Smooth muscle cell (in vitro differentiated cells): ENCODE measurements at regions not wholly inside any gene's neighbourhood (a gene's known extent, or its start where the extent isn't known, plus 50 kb on each side); places are given as distances from the start of the nearest gene placed in this dataset.

ENCODE experiments used
- DNase-seq: peaks from one replicate; lab custom pipeline; 2025; ENCODE audit not compliant: unreplicated experiment; lab: John Stamatoyannopoulos, UW
- H2AFZ ChIP-seq: fragments of 200-600 bp; sonication (generic); 2 replicates; pipeline ENCODE4 v1.6.0; 2016; ENCODE audit warnings: antibody characterized with exemption, low read depth, mild to moderate bottlenecking
- H3F3A ChIP-seq: fragments of 200-600 bp; sonication (generic); 2 replicates; pipeline ENCODE4 v1.6.0; 2017; ENCODE audit warnings: antibody characterized with exemption, low read depth
- H3K27ac ChIP-seq: fragments of 200-600 bp; sonication (generic); 2 replicates; pipeline ENCODE4 v1.5.1; 2016; ENCODE audit warnings: low read depth, mild to moderate bottlenecking
- H3K27me3 ChIP-seq: fragments of 200-600 bp; sonication (generic); 2 replicates; pipeline ENCODE4 v1.6.1; 2016; ENCODE audit warnings: low read depth, mild to moderate bottlenecking
- H3K36me3 ChIP-seq: fragments of 200-600 bp; sonication (generic); 2 replicates; pipeline ENCODE4 v1.5.1; 2016; ENCODE audit warnings: low read depth
- H3K4me1 ChIP-seq: fragments of 200-600 bp; sonication (generic); 2 replicates; pipeline ENCODE4 v1.5.1; 2016; ENCODE audit warnings: low read depth
- H3K4me2 ChIP-seq: fragments of 200-600 bp; sonication (generic); 2 replicates; pipeline ENCODE4 v1.6.0; 2016; ENCODE audit warnings: mild to moderate bottlenecking
- H3K4me3 ChIP-seq: fragments of 200-600 bp; sonication (generic); 2 replicates; pipeline ENCODE4 v1.5.1; 2016; ENCODE audit warnings: mild to moderate bottlenecking
- H3K79me2 ChIP-seq: fragments of 200-600 bp; sonication (generic); 2 replicates; pipeline ENCODE4 v1.6.0; 2016; ENCODE audit warnings: low read depth, mild to moderate bottlenecking
- H3K9ac ChIP-seq: fragments of 200-600 bp; sonication (generic); 2 replicates; pipeline ENCODE4 v1.6.0; 2016; ENCODE audit warnings: low read depth
- H3K9me3 ChIP-seq: fragments of 200-600 bp; sonication (generic); replicated peaks from 2 replicates; pipeline ENCODE4 v1.5.1; 2016; ENCODE audit warnings: low read depth
- H4K20me1 ChIP-seq: fragments of 200-600 bp; sonication (generic); 2 replicates; pipeline ENCODE4 v1.6.0; 2016; ENCODE audit warnings: low read depth
- CTCF ChIP-seq: fragments of 200-600 bp; sonication (generic); IDR thresholded peaks from 2 replicates; pipeline ENCODE4 v1.5.1; 2017; ENCODE audit warnings: borderline replicate concordance, mild to moderate bottlenecking, antibody characterized with exemption; ENCODE audit not compliant: insufficient read depth, poor library complexity, severe bottlenecking
- WGBS: methylation state at CpG from one replicate; pipeline ENCODE4 v1.1.7; 2016; ENCODE audit warnings: low lambda C conversion rate; 5-methylcytosine and 5-hydroxymethylcytosine counted together

- Histone ChIP-seq H2AFZ (no peak overlapping the region), H4K20me1 (no peaks in the 10 kb centered on the region), H3K4me3 (no peak overlapping the region), H3K27me3 (no peaks in the 10 kb centered on the region), H3K4me1 (no peaks in the 10 kb centered on the region), H3F3A (no peaks in the 10 kb centered on the region), H3K36me3 (no peaks in the 10 kb centered on the region), H3K79me2 (no peaks in the 10 kb centered on the region), H3K4me2 (no peak overlapping the region), H3K9me3 (no peaks in the 10 kb centered on the region), H3K9ac (no peak overlapping the region), H3K27ac (no peak overlapping the region)
- no peak for TF ChIP-seq CTCF
- DNase-seq = no peak
- 83% methylated on average over 9 of the region's 9 CpGs for WGBS
Observed at GRCh38 chr15:100764778-100765466, 114.7 kb upstream of the ALDH1A3 start.

GRCh38 chr15:100765467-100766241 is 114.0 kb upstream of the ALDH1A3 start:
- no peak for TF ChIP-seq CTCF
- no peak overlapping the region for H2AFZ ChIP-seq
- no peak overlapping the region for H3K4me2 ChIP-seq
- H3K9ac ChIP-seq = no peak overlapping the region
- WGBS = 94% methylated on average over 22 of the region's 24 CpGs
- H3K36me3 ChIP-seq = no peaks in the 10 kb centered on the region
- no peaks in the 10 kb centered on the region for H4K20me1 ChIP-seq
- H3F3A ChIP-seq = no peaks in the 10 kb centered on the region
- H3K27ac ChIP-seq = no peak overlapping the region
- no peaks in the 10 kb centered on the region for H3K4me1 ChIP-seq
- no peaks in the 10 kb centered on the region for H3K79me2 ChIP-seq
- H3K4me3 ChIP-seq = no peak overlapping the region
- H3K27me3 ChIP-seq = no peaks in the 10 kb centered on the region
- no peaks in the 10 kb centered on the region for H3K9me3 ChIP-seq
- no peak for DNase-seq

- Histone ChIP-seq H3K9ac (no peak overlapping the region), H3K4me1 (no peaks in the 10 kb centered on the region), H3K4me2 (no peak overlapping the region), H3F3A (no peaks in the 10 kb centered on the region), H4K20me1 (no peaks in the 10 kb centered on the region), H3K27ac (no peak overlapping the region), H2AFZ (no peak overlapping the region), H3K4me3 (no peak overlapping the region), H3K9me3 (no peaks in the 10 kb centered on the region), H3K36me3 (no peaks in the 10 kb centered on the region), H3K79me2 (no peaks in the 10 kb centered on the region), H3K27me3 (no peaks in the 10 kb centered on the region)
- no peak for DNase-seq
- 64% methylated on average over 13 of the region's 13 CpGs for WGBS
- TF ChIP-seq CTCF = no peak
Observed at GRCh38 chr15:100766243-100767000, 113.2 kb upstream of the ALDH1A3 start.
